ENCODE measurements at regions not wholly inside any gene's neighbourhood (a gene's known extent, or its start where the extent isn't known, plus 50 kb on each side); places are given as distances from the start of the nearest gene placed in this dataset.

- no peak for DNase-seq
Observed at GRCh38 chr17:56648321-56648720, 54.8 kb downstream of the NOG start.

GRCh38 chr17:56648806-56649205 lies 55.3 kb downstream of the NOG start:
- DNase-seq: no peak

GRCh38 chr17:56652628-56653027 lies 59.1 kb downstream of the NOG start:
- DNase-seq: no peak

GRCh38 chr17:56653877-56654276 lies 60.4 kb downstream of the NOG start:
- DNase-seq: peak in 1 of 2 donors; percentile 46

GRCh38 chr17:56656701-56657327 lies 63.3 kb downstream of the NOG start:
- no peak for DNase-seq

- no peak for DNase-seq
Observed at GRCh38 chr17:56658648-56659047, 65.1 kb downstream of the NOG start.

- DNase-seq: no peak
Observed at GRCh38 chr17:56659622-56660021, 66.1 kb downstream of the NOG start.

- no peak for DNase-seq
Observed at GRCh38 chr17:56661906-56662305, 68.4 kb downstream of the NOG start.

- DNase-seq: no peak
Observed at GRCh38 chr17:56665864-56666263, 72.4 kb downstream of the NOG start.

- no peak for DNase-seq
Observed at GRCh38 chr17:56667925-56668458, 74.5 kb downstream of the NOG start.

GRCh38 chr17:56672195-56672594 lies 78.7 kb downstream of the NOG start:
- no peak for DNase-seq

- no peak for DNase-seq
Observed at GRCh38 chr17:56674401-56674925, 81.0 kb downstream of the NOG start.

- DNase-seq: peak in 1 of 2 donors; percentile 11
Observed at GRCh38 chr17:56675876-56676660, 82.6 kb downstream of the NOG start.

GRCh38 chr17:56676810-56677209 lies 83.3 kb downstream of the NOG start:
- DNase-seq: no peak

GRCh38 chr17:56678249-56679114 lies 85.0 kb downstream of the NOG start:
- no peak for DNase-seq

- no peak for DNase-seq
Observed at GRCh38 chr17:56679115-56679776, 85.7 kb downstream of the NOG start.

GRCh38 chr17:56679777-56680422 lies 86.4 kb downstream of the NOG start:
- DNase-seq: no peak

GRCh38 chr17:56680676-56681075 lies 87.2 kb downstream of the NOG start:
- no peak for DNase-seq

- DNase-seq: peak in 1 of 2 donors; percentile 34
Observed at GRCh38 chr17:56681561-56682266, 88.2 kb downstream of the NOG start.

GRCh38 chr17:56688151-56688550 lies 94.7 kb downstream of the NOG start:
- DNase-seq: no peak

Measured in bone marrow (tissue), 2 donors.